Neural cell (in vitro differentiated cells): ENCODE measurements at regions not wholly inside any gene's neighbourhood (a gene's known extent, or its start where the extent isn't known, plus 50 kb on each side); places are given as distances from the start of the nearest gene placed in this dataset.

Experiments
- H2AFZ ChIP-seq: fragments of 200-600, 300-800 bp; sonication (generic), shearing (Covaris generic); 2 replicates; pipeline ENCODE4 v1.6.0; 2014; ENCODE audit warnings: low read depth, mild to moderate bottlenecking, antibody characterized with exemption, low read length, moderate library complexity
- H3F3A ChIP-seq: fragments of 200-600 bp; shearing (Covaris generic); 2 replicates; pipeline ENCODE4 v1.6.1; 2016; ENCODE audit warnings: mild to moderate bottlenecking, moderate library complexity, mixed read lengths, antibody characterized with exemption, low read length; ENCODE audit not compliant: insufficient read depth, poor library complexity, severe bottlenecking
- H3K27ac ChIP-seq: fragments of 200-600, 300-800 bp; sonication (generic), shearing (Covaris generic); 2 replicates; pipeline ENCODE4 v1.5.1; 2014; ENCODE audit warnings: mild to moderate bottlenecking, low read length, moderate library complexity
- H3K27me3 ChIP-seq: fragments of 300-800, 200-600 bp; sonication (generic), shearing (Covaris generic); 2 replicates; pipeline ENCODE4 v1.6.0; 2014; ENCODE audit warnings: mild to moderate bottlenecking, low read depth, low read length, moderate library complexity; ENCODE audit not compliant: insufficient read depth
- H3K36me3 ChIP-seq: fragments of 300-800, 200-600 bp; sonication (generic), shearing (Covaris generic); 2 replicates; pipeline ENCODE4 v1.5.1; 2014; ENCODE audit warnings: mild to moderate bottlenecking, antibody characterized with exemption, low read length, moderate library complexity; ENCODE audit not compliant: insufficient read depth
- H3K4me2 ChIP-seq: fragments of 300-800, 200-600 bp; sonication (generic), shearing (Covaris generic); 2 replicates; pipeline ENCODE4 v1.6.0; 2014; ENCODE audit warnings: mild to moderate bottlenecking, low read length
- H3K4me3 ChIP-seq: fragments of 300-800, 200-600 bp; sonication (generic), shearing (Covaris generic); 2 replicates; pipeline ENCODE4 v1.5.1; 2014; ENCODE audit warnings: mild to moderate bottlenecking, low read length, moderate library complexity
- H3K79me2 ChIP-seq: fragments of 200-600 bp; shearing (Covaris generic); replicated peaks from 2 replicates; pipeline ENCODE4 v1.6.0; 2014; ENCODE audit warnings: mild to moderate bottlenecking, low read length, moderate library complexity; ENCODE audit not compliant: insufficient read depth
- H3K9ac ChIP-seq: fragments of 300-800, 200-600 bp; sonication (generic), shearing (Covaris generic); 2 replicates; pipeline ENCODE4 v1.6.1; 2016; ENCODE audit warnings: mild to moderate bottlenecking, low read length, mixed read lengths
- H3K9me2 ChIP-seq: fragments of 200-600 bp; shearing (Covaris generic); 2 replicates; pipeline ENCODE4 v1.6.1; 2016; ENCODE audit warnings: mild to moderate bottlenecking, low read length, mixed read lengths; ENCODE audit not compliant: insufficient read depth
- H3K9me3 ChIP-seq: fragments of 200-600, 300-800 bp; sonication (generic), shearing (Covaris generic); 2 replicates; pipeline ENCODE4 v1.6.1; 2016; ENCODE audit warnings: mild to moderate bottlenecking, mixed run types, low read length, moderate library complexity, mixed read lengths
- H4K20me1 ChIP-seq: fragments of 200-600 bp; shearing (Covaris generic); 2 replicates; pipeline ENCODE4 v1.6.1; 2016; ENCODE audit warnings: mild to moderate bottlenecking, mixed run types; ENCODE audit not compliant: insufficient read depth
- EP300 ChIP-seq: fragments of 450-650 bp; conservative IDR thresholded peaks from 2 replicates; pipeline ENCODE4 v1.6.1; 2014; ENCODE audit warnings: antibody characterized with exemption, mild to moderate bottlenecking, moderate library complexity; ENCODE audit not compliant: poor library complexity, severe bottlenecking
- EZH2 ChIP-seq: fragments of 200-600, 300-800 bp; shearing (Covaris generic), sonication (generic); IDR thresholded peaks from 2 replicates; pipeline ENCODE4 v1.6.1; 2014; ENCODE audit warnings: antibody characterized with exemption, low read length, borderline replicate concordance, mild to moderate bottlenecking; ENCODE audit not compliant: insufficient read depth, poor library complexity, severe bottlenecking
- MXI1 ChIP-seq: fragments of 450-650 bp; conservative IDR thresholded peaks from 2 replicates; pipeline ENCODE4 v1.6.1; 2014; ENCODE audit warnings: antibody characterized with exemption, mild to moderate bottlenecking; ENCODE audit not compliant: poor library complexity, severe bottlenecking
- POLR2AphosphoS5 ChIP-seq: IDR thresholded peaks from 2 replicates; pipeline ENCODE4 v1.6.1; 2012
- RAD21 ChIP-seq: fragments of 450-650 bp; conservative IDR thresholded peaks from 2 replicates; pipeline ENCODE4 v1.6.1; 2014; ENCODE audit warnings: antibody characterized with exemption, mild to moderate bottlenecking, moderate library complexity
- SMC3 ChIP-seq: fragments of 450-650 bp; conservative IDR thresholded peaks from 2 replicates; pipeline ENCODE4 v1.6.1; 2014; ENCODE audit warnings: antibody characterized with exemption, mild to moderate bottlenecking, moderate library complexity; ENCODE audit not compliant: poor library complexity
- TAF1 ChIP-seq: IDR thresholded peaks from 2 replicates; pipeline ENCODE4 v1.6.1; 2012; ENCODE audit warnings: low read depth
- TF ChIP-seq, protein P1 (sequence below): IDR thresholded peaks from 2 replicates; pipeline ENCODE4 v1.6.1; 2012; ENCODE audit warnings: borderline replicate concordance
- TF ChIP-seq, protein P2 (sequence below): fragments of 450-650 bp; IDR thresholded peaks from 2 replicates; pipeline ENCODE4 v1.5.1; 2014; ENCODE audit warnings: antibody characterized with exemption, mild to moderate bottlenecking, moderate library complexity; ENCODE audit not compliant: poor library complexity, severe bottlenecking

DNA sequence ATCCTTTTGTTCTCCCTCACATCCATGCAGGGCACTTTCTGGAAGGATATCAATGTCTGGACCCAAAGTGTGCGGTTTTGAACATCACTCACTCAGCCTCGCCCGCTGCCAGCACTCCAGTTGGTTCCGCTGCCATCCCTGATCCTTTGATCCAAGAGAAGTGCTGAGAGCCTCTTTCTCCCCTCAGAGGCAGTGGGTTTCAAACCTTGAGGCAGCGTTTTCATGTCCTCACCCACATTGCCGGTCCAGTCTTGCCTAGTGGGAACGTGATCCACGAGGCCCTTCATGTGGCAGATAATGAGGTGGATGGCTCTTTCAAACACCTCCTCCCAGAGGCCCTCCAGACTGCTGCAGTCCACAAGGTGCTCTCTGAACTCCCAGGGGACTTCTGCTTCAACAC, 122.2 kb downstream of the ACTL8 start:
- H3K27me3 ChIP-seq = no peaks in the 10 kb centered on the region
- no peak overlapping the region for H3K4me3 ChIP-seq
- H4K20me1 ChIP-seq = no peaks in the 10 kb centered on the region
- H3K9me3 ChIP-seq = no peaks in the 10 kb centered on the region
- no peaks in the 10 kb centered on the region for H3K9me2 ChIP-seq
- no peaks in the 10 kb centered on the region for H3K79me2 ChIP-seq
- H3F3A ChIP-seq = no peaks in the 10 kb centered on the region
- no peak for TF ChIP-seq EP300
- no peak for TF ChIP-seq POLR2AphosphoS5
- TF ChIP-seq, protein P1, sequence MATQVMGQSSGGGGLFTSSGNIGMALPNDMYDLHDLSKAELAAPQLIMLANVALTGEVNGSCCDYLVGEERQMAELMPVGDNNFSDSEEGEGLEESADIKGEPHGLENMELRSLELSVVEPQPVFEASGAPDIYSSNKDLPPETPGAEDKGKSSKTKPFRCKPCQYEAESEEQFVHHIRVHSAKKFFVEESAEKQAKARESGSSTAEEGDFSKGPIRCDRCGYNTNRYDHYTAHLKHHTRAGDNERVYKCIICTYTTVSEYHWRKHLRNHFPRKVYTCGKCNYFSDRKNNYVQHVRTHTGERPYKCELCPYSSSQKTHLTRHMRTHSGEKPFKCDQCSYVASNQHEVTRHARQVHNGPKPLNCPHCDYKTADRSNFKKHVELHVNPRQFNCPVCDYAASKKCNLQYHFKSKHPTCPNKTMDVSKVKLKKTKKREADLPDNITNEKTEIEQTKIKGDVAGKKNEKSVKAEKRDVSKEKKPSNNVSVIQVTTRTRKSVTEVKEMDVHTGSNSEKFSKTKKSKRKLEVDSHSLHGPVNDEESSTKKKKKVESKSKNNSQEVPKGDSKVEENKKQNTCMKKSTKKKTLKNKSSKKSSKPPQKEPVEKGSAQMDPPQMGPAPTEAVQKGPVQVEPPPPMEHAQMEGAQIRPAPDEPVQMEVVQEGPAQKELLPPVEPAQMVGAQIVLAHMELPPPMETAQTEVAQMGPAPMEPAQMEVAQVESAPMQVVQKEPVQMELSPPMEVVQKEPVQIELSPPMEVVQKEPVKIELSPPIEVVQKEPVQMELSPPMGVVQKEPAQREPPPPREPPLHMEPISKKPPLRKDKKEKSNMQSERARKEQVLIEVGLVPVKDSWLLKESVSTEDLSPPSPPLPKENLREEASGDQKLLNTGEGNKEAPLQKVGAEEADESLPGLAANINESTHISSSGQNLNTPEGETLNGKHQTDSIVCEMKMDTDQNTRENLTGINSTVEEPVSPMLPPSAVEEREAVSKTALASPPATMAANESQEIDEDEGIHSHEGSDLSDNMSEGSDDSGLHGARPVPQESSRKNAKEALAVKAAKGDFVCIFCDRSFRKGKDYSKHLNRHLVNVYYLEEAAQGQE = no peak
- no peak for TF ChIP-seq RAD21
- TF ChIP-seq, protein P2, sequence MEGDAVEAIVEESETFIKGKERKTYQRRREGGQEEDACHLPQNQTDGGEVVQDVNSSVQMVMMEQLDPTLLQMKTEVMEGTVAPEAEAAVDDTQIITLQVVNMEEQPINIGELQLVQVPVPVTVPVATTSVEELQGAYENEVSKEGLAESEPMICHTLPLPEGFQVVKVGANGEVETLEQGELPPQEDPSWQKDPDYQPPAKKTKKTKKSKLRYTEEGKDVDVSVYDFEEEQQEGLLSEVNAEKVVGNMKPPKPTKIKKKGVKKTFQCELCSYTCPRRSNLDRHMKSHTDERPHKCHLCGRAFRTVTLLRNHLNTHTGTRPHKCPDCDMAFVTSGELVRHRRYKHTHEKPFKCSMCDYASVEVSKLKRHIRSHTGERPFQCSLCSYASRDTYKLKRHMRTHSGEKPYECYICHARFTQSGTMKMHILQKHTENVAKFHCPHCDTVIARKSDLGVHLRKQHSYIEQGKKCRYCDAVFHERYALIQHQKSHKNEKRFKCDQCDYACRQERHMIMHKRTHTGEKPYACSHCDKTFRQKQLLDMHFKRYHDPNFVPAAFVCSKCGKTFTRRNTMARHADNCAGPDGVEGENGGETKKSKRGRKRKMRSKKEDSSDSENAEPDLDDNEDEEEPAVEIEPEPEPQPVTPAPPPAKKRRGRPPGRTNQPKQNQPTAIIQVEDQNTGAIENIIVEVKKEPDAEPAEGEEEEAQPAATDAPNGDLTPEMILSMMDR = no peak
- no peak for TF ChIP-seq TAF1
- TF ChIP-seq MXI1 = no peak
- TF ChIP-seq SMC3 = no peak
- TF ChIP-seq EZH2 = no peak
- H2AFZ ChIP-seq = no peak overlapping the region
- no peaks in the 10 kb centered on the region for H3K36me3 ChIP-seq
- H3K9ac ChIP-seq = no peak overlapping the region
- no peak overlapping the region for H3K27ac ChIP-seq
- no peak overlapping the region for H3K4me2 ChIP-seq

DNA sequence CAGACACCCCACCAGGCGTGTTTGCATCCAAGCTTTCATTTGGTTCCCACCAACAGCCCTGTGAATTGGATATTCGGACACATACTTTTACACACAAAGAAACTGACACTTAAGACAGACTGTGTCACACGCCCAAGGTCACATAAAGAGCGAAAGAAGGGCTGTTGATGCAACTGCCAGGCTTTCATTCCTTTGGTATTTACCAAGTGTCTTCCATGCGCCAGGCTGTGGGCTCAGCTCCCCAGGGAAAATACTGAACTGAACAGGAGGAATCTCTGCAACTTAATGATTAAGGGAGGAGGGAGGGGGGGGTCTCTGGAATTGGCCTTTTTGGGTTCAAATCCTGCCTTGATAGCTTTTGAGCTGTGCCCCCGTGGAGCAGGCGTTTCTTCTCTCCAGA, 122.8 kb downstream of the ACTL8 start:
- Histone ChIP-seq H2AFZ (no peak overlapping the region), H3K27ac (no peak overlapping the region), H3K9me2 (no peaks in the 10 kb centered on the region), H3K27me3 (no peaks in the 10 kb centered on the region), H3K4me3 (no peak overlapping the region), H3K9me3 (no peaks in the 10 kb centered on the region), H3K36me3 (no peaks in the 10 kb centered on the region), H3K79me2 (no peaks in the 10 kb centered on the region), H3F3A (no peaks in the 10 kb centered on the region), H3K9ac (no peak overlapping the region), H3K4me2 (no peak overlapping the region), H4K20me1 (no peaks in the 10 kb centered on the region)
- TF ChIP-seq RAD21 = no peak
- TF ChIP-seq EZH2 = no peak
- no peak for TF ChIP-seq EP300
- TF ChIP-seq, protein P2 = no peak
- TF ChIP-seq TAF1 = no peak
- no peak for TF ChIP-seq MXI1
- no peak for TF ChIP-seq SMC3
- TF ChIP-seq, protein P1 = no peak
- no peak for TF ChIP-seq POLR2AphosphoS5
